K562 (cell line): ENCODE measurements at regions not wholly inside any gene's neighbourhood (a gene's known extent, or its start where the extent isn't known, plus 50 kb on each side); places are given as distances from the start of the nearest gene placed in this dataset.
A peak's percentile ranks its signal among the peaks of the same experiment; 100 is the strongest.

ENCODE experiments used
- RBM22 ChIP-seq: fragments of 200-400 bp; formaldehyde crosslinking; IDR thresholded peaks from 2 replicates; pipeline ENCODE4 v1.6.1; 2018; ENCODE audit warnings: low read length, low read depth; ENCODE audit not compliant: poor library complexity, severe bottlenecking
- TEAD4 ChIP-seq, 2 experiments: sonication (generic) in 1 of 2; formaldehyde crosslinking in 1 of 2; IDR thresholded peaks; 2 replicates each; pipeline versions ENCODE4 v1.6.1 to v1.8.0; 2012 to 2022; ENCODE audit warnings: borderline replicate concordance in 1 of 2, inconsistent platforms in 1 of 2, low read length in 1 of 2, mild to moderate bottlenecking in 1 of 2, missing genetic modification reagents in 1 of 2
- ZFP30 ChIP-seq: fragments of 250-450 bp; sonication (Bioruptor Pico); IDR thresholded peaks from 2 replicates; pipeline ENCODE4 v1.8.0; 2022; ENCODE audit warnings: moderate library complexity, mild to moderate bottlenecking, inconsistent platforms, borderline replicate concordance
- ZNF318 ChIP-seq, 2 experiments: fragments of 450-650 bp; IDR thresholded peaks; 2 replicates each; pipeline ENCODE4 v1.6.1; 2016; ENCODE audit warnings: mild to moderate bottlenecking in 2 of 2, borderline replicate concordance in 1 of 2, low read depth in 1 of 2, moderate library complexity in 1 of 2
- ZNF707 ChIP-seq: fragments of 250-450 bp; sonication (Bioruptor Pico); conservative IDR thresholded peaks from 2 replicates; pipeline ENCODE4 v1.8.0; 2022; ENCODE audit warnings: inconsistent platforms, mild to moderate bottlenecking, moderate library complexity
- TF ChIP-seq, protein P1 (sequence below): fragments of 200-800 bp; sonication (Bioruptor generic); IDR thresholded peaks from 2 replicates; pipeline ENCODE4 v1.6.1; 2017; ENCODE audit warnings: missing genetic modification characterization, missing compliant biosample characterization
- TF ChIP-seq, protein P2 (sequence below), 2 experiments: fragments of 450-650 bp; formaldehyde crosslinking in 1 of 2; IDR thresholded peaks; 2 replicates each; pipeline versions ENCODE4 v1.4.0 to v1.6.1; 2014 to 2020; ENCODE audit warnings: mild to moderate bottlenecking in 2 of 2, borderline replicate concordance in 1 of 2, low read depth in 1 of 2

- TF ChIP-seq ZNF318 (IDR thresholded peaks at IDR 0.05; ENCODE audit: borderline replicate concordance in 1 of 2, low read depth in 1 of 2) = no peak
- peak; percentile 20; the same call in 1 of the 2 replicates for TF ChIP-seq TEAD4 (IDR thresholded peaks at IDR 0.05; ENCODE audit: low read length)
- no peak for TF ChIP-seq TEAD4 (CRISPR knock-in tag; IDR thresholded peaks at IDR 0.05; ENCODE audit: borderline replicate concordance)
- TF ChIP-seq ZNF707 (CRISPR knock-in tag) = 0 out of 2 replicates have a peak, but pooled peaks have one; percentile 7
- TF ChIP-seq ZFP30 (CRISPR knock-in tag) = no peak
- TF ChIP-seq, protein P1, sequence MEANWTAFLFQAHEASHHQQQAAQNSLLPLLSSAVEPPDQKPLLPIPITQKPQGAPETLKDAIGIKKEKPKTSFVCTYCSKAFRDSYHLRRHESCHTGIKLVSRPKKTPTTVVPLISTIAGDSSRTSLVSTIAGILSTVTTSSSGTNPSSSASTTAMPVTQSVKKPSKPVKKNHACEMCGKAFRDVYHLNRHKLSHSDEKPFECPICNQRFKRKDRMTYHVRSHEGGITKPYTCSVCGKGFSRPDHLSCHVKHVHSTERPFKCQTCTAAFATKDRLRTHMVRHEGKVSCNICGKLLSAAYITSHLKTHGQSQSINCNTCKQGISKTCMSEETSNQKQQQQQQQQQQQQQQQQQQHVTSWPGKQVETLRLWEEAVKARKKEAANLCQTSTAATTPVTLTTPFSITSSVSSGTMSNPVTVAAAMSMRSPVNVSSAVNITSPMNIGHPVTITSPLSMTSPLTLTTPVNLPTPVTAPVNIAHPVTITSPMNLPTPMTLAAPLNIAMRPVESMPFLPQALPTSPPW = peak; percentile 44; the same call in 1 of the 2 replicates
- TF ChIP-seq RBM22 = no peak
- TF ChIP-seq, protein P2, sequence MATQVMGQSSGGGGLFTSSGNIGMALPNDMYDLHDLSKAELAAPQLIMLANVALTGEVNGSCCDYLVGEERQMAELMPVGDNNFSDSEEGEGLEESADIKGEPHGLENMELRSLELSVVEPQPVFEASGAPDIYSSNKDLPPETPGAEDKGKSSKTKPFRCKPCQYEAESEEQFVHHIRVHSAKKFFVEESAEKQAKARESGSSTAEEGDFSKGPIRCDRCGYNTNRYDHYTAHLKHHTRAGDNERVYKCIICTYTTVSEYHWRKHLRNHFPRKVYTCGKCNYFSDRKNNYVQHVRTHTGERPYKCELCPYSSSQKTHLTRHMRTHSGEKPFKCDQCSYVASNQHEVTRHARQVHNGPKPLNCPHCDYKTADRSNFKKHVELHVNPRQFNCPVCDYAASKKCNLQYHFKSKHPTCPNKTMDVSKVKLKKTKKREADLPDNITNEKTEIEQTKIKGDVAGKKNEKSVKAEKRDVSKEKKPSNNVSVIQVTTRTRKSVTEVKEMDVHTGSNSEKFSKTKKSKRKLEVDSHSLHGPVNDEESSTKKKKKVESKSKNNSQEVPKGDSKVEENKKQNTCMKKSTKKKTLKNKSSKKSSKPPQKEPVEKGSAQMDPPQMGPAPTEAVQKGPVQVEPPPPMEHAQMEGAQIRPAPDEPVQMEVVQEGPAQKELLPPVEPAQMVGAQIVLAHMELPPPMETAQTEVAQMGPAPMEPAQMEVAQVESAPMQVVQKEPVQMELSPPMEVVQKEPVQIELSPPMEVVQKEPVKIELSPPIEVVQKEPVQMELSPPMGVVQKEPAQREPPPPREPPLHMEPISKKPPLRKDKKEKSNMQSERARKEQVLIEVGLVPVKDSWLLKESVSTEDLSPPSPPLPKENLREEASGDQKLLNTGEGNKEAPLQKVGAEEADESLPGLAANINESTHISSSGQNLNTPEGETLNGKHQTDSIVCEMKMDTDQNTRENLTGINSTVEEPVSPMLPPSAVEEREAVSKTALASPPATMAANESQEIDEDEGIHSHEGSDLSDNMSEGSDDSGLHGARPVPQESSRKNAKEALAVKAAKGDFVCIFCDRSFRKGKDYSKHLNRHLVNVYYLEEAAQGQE (IDR thresholded peaks at IDR 0.05; ENCODE audit: borderline replicate concordance) = peak; percentile 84; the same call in 1 of the 2 replicates
- TF ChIP-seq, protein P2 (CRISPR knock-in tag; IDR thresholded peaks at IDR 0.05; ENCODE audit: low read depth) = no peak
Measured at GRCh38 chr6:15893556-15894253, 230.9 kb upstream of the DTNBP1 start (continued).
